HG02981 (cell line): ENCODE measurements at regions not wholly inside any gene's neighbourhood (a gene's known extent, or its start where the extent isn't known, plus 50 kb on each side); places are given as distances from the start of the nearest gene placed in this dataset.

Source experiments
- ATAC-seq: cut with Tn5 transposase; IDR thresholded peaks from one replicate; pipeline ENCODE4 v1.9.1; 2021; ENCODE audit warnings: mild to moderate bottlenecking, moderate library complexity; ENCODE audit not compliant: unreplicated experiment

DNA sequence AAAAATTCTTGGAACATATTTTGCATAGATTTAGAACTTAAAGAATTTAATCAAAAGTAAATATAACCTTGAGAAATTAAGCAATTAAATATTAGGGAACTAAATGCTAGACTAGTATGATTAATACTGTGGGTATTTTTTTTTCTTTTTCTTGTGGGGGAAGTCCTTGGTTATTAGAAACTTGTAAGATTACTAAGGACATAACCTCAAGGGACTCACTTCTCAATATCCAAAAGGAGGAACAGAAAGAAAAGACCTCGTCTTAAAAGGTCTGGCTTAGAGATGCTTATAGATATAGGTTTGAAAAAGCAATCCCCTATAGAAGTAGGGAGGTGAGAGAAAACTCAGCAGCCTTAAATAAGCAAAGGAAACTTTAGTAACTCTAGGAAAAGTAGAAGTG lies 368.5 kb downstream of the INSC start:
- peak; percentile 55 for ATAC-seq

DNA sequence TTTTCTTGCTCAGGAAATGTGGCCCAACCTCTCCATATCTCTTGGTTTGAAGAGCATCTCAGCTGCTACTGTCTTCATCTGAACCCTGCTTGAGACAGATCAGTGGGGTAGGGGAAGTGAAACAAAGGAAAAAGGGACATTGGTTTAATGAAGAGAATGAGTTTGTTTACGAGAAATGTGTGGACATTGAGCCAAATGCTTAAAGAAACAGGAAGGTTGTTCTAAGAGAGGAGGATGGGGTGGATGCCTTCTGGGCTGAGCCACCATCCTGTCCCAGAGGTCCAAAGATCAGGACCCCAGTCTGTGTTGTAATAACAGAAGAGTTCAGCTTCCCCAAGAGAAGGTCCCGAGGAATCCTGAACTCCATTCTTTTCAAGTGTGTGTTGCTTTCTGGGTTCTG lies 369.7 kb downstream of the INSC start:
- ATAC-seq: no peak

DNA sequence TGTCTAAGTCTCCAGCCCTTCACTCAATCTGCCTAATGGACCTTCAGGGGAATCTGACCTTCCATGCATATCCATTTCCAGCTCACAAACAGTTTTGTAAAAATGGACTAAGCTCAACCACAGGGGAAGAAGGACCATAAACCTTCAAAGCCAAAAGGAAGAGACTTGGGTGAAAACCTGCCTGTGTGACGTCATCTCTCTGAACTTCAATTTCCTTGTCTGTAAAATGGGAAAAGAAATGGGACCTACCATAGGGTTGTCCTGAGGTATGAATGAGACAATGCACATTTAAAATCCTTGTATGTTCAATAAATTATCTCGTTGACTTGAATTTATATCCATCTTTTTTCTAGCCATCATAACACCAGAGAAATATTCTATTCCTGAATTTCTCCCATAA lies 370.7 kb downstream of the INSC start:
- no peak for ATAC-seq

DNA sequence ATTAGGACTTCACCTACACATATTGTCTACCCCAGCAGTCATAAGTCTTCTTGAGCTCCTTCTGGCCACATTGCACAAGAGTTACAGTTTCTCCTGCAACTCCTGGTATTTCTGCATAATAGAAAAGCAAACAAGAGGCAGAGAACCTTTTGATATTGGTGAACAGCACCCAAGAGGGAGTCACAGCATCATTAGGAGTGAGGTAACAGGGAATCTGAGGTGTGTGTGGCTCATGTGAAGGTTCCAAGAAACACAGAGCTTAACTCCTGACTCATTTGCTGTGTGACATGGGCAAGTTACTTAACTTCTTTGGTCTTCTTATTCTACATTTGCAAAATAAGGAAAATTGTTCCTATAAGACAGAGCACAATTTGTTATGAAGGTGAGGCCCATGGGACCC lies 374.6 kb downstream of the INSC start:
- no peak for ATAC-seq

DNA sequence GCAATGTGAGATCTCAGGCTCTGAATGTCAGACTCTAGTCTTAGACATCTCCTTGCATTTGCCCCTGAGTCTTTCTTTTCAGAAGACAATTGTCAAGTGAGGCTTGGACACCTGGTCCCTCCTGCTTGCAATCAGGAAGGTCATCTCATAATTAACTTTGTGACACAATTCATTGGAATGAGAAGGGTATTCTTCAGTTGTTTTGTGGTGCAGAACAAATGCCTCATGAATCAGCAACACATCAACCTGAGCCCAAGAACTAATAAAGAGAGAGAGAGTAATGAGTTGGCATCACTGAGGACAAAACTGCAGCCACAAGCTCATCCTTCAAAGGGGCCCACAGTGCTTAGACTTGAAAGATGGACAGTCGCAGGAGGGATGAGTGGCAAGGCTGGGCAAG lies 375.8 kb downstream of the INSC start:
- ATAC-seq: no peak

DNA sequence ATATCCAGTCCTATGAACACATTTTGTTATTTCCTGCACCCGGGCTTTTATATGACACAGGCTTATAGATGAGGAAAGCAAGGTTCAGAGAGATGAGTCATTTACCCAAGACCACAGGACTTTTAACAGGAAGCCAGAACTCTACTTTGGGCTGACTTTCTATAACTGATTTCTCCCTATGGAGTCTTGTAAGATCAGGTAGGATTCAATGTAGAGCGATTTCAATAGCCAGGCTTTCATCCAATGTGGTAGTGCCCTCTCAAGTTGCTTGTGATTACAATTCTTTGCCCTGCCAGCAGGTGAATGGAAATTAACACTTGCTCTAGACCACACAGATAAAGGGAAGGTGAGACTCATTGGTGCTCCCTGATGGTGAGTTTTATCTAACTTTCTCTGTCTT lies 378.3 kb downstream of the INSC start:
- no peak for ATAC-seq

DNA sequence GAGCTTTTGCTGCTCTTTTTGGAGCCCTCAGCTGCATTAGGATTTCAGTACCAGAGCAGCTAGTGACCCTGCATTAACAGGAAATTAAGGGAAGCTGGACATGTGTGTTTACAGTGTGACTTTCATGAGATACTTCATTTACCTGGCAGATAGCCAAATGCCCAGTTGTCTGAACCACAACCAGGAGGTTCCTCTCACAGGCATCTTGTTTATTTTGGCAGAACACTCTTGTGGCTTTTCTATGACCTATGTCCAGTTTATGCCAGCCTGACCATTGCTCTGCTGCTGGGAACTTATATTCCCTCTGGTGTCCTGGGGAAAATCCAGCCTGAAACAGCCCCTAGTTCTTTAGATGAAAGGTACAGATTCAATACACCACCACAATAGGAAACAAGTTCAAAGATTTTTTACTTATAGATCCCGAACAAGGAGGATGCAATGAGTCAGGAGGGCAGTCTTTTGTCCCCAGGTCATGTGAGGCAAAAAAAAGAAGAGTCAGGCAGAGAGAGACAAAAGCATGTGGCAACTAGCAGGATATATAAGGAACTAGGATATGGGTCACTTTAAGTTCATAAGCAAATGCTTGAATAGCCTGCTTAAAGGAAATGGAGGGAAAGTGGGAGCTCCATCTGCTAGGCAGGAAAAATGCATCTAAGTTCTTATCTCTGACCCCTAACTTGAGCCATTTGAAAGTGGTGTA lies 379.3 kb downstream of the INSC start:
- no peak for ATAC-seq

DNA sequence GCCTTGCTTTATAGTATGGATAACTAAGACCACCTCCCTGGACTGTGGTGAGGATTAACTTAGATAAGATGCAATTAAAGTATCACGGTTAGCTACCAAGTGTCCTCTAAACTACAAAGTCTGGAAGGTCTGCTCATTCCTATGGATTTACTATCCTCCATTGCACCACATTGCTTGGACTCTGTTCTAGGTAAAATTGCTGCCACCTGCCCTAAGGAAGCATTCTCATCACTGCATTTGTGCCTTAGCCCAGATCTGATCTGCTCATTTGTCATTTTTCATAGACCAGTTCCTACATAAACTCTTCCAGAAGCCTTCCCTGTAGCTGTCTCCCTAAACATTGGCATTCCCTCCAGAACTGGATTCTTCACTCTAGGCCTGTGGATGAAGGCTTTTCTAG lies 380.0 kb downstream of the INSC start:
- ATAC-seq: no peak

DNA sequence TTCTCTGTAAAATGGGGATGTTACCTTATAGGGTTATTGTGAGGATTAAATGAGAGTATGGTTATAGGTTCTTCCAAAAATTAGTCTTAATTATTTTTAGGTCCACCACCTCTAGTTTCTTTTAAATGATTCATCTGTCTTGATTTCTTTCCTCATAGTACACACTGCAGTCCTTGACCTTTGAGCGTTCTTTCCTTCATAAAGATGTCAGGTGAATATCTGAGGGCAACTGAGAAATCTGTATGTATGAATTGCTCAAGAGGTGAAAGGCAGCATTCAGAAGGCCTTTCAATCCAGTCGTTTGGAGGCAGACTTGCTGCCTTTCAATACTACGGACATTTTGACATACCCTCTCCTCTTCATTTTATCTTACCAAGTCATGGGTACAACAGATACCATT lies 380.7 kb downstream of the INSC start:
- no peak for ATAC-seq

DNA sequence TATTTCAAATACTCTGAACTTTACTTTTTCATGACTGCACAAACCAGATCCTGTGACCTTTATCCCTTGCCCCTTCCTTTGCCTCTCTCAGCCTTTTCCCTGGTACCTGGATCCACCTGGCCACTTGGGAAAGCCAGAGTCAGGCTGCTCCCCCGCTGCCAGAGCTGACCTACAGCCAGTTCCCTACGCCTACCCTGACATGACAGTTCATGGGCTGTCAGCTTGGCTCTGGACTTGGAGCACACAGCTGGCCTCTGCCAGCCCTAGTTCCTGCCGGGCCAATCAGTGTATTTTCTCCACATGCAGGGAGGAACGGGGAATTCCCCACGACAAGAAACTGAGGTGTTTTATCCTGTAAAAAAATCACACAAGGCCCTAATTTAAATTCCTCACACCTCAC lies 382.6 kb downstream of the INSC start:
- no peak for ATAC-seq

DNA sequence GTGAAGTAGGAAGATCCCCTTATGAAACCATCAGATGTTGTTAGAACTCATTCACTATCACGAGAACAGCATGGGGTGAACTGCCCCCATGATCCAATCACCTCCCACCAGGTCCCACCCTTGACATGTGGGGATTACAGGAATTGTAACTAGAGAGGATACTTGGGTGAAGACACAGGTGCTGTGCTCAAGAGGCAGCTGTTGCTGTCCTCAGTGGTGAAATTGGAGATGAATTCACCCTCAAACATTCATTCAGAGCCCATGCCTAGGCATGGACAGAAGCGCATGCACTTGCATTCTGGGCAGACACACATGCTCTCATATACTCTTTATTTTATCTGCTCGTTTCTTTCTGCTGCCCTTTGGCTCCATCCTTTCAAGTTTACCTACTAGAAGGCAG lies 385.0 kb downstream of the INSC start:
- no peak for ATAC-seq

DNA sequence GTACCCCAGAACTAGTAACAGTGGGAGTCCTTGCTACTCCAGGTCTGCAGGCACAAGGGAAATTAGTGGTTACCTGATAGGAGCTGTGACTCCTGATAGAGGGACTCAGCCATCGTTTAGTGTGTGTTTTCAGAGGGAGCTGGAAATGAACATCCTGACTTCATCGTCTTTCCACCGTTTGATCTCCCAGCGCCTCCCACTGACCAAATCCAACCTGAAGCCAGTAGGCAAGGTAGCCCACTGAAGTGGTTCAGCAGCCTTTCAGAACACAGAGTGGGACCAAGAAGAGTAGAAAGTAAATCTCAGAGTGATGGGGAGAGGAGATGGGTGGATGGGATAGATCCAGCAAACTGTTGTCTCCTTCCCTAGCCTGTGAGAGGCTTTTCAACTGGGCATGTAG lies 385.9 kb downstream of the INSC start:
- ATAC-seq: no peak

DNA sequence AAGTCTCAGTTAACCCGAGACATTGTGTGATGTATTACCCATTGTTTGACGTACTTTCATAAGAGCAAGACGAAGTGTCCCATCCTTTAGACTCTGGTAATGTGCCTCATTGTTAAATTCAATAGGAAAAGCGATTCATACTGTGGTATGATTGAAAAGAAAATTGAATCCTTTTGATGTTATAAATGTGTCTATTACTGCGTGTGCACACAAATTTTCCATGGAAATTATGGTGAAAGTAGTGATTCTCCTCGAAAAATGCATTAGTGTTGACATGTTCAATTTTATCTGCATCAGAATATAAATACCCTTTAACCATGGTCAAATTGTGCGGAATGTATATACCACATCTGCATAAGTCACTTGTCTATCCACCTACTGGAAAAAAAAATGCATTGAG lies 386.8 kb downstream of the INSC start:
- ATAC-seq: no peak

DNA sequence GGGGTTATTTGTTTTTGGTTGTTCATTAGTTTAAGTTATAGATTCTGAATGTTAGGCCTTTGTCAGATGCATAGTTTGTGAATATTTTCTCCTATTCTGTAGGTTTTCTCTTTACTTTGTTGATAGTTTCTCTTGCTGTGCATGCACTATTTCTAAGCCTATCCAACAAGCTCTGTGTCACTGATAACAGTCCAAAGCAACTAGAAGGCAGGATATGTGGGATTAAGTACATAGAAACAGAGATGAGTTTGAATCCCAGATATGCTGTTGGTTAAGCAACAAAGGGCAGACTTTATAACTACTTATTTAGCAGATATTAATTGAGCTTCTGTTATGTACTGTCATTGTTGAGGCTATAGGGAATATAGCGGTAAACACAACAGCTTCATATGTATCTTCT lies 390.4 kb downstream of the INSC start:
- no peak for ATAC-seq

DNA sequence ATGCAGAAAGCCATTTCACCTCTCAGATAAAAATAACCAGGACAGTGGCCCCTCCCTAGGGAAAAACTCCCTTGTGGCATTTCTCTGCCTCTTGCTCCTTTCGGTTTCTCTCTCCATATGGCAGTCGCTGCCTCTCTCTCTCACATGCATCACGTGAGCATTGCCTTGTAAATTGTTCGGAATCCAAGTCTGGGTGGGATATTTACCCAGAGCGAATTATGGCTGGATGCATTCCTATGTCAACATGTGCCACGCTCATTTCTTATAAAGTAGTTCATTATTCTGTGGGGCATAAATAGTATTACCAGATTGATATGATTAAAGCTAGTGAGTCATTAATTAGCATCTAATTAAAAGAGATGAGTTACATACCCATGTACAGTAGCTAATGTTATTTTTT lies 392.9 kb downstream of the INSC start:
- no peak for ATAC-seq

DNA sequence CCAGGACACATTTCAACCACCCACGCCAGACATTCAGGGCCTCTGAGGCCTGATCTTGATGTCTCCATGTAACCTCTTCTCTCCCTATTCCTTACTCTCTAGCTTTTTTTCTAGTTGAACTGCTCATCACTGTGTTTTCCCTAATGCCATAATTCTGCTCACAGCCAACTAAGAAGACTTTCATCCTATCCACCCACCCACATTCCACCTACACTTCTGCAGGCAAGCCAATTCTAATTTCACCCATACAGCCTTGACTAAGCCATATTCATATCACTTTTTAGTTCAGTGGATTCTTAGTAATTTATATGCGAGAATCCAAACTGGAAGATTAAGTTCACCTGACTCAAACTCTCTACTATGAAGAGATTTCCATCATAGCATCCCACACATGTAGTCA lies 394.4 kb downstream of the INSC start:
- no peak for ATAC-seq

DNA sequence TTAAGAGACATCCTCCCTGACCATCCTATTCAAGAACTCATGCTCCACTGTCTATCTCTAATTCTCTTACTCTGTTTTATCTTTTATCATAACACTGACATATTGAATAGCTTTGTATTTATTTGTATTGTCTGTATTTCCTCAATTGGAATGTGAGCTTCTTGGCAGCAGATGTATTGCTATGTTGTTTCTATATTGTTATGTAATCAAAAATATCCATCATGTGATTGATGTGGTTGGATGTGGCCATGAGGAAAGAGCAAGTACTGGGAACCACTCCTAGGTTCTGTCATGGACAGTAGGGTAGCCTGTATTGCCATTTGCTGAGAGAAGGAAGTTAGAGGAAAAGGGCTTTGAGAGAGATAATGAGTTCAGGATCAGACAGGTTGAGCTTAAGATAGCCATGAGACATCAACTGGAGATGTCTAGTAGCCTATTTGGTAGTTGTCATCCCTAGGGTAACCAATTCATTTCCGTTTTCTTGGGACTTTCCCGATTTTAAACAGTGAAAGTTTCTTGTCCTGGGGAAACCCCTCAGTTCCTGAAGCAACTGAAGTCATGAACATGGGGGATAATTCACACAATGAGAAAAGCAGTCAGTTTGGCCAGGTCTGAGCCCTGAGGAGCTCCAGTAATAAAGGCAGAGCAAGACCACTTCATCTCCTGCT lies 404.5 kb downstream of the INSC start:
- ATAC-seq: no peak

DNA sequence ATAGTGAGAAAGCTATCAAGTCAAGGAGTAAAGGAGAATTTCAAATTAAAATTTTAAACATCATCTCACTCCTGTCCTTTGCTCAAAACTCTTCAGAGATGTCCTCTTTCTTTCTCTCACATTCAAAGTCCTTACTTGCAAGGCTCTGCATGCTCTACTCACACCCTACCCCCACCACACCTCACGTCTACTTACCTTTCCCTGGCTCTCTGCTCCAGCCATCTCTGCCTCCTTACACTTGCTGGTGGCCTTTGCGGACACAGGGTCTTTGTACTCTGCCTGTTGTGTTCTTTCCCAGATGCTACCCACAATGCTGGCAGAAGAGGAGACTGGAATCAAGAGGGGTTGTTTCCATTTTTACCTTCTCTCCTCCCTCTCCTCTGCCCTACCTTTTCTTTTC lies 405.2 kb downstream of the INSC start:
- no peak for ATAC-seq

DNA sequence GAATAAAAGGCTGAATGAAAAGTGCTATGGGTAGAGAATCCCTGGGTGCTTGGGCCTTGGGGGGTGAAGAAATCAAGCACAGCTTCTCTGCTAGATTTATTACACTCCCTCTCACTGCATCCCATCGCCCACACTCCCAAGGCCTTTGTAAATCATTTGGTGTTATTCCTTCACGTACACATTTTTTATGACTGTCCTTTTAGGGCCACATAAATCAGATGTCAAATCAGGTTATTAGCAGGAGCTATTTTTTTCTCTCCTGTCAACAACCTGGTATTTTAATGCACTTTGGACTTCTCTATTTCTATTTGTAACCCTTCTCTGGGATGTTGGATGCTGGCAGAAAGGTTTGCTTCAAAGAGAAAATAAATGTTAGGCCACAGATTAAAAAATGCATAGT lies 408.8 kb downstream of the INSC start:
- ATAC-seq: no peak

DNA sequence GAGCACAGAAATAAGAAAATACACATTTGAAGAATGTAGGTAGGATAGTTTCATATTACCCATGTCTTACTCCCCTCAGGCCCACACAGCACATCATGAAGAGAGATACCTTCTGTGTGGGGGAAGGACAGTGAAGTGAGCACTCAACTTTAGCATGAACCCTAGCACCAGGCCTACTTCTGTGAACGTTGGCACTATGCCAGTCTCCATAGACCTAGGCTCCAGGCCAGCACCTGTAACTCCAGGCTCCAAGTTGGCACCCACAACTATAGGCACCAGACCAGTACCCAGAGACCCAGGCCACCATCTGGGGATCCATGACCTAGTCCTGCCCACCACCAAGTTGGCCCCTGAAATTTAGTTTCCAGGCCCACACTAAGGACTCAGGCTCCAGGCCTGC lies 410.9 kb downstream of the INSC start:
- ATAC-seq: no peak

DNA sequence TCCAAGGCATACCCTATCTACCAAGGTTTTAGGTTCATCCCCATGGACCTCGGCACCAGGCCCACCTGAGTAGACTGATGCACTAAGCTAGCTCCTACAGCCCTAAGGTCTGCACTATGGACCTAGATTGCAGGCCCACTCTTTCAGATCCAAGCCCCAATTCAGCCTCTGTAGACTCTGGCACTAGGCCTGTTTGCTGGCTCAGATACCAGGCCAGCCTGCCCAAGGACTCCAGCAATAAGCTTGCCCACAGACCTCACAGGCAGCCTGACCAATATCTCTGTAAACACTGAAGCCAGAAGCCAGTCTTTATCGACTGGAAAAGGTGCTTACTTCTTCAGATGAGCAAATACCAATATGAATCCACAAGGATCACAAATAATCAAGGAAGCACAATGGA lies 411.3 kb downstream of the INSC start:
- no peak for ATAC-seq

DNA sequence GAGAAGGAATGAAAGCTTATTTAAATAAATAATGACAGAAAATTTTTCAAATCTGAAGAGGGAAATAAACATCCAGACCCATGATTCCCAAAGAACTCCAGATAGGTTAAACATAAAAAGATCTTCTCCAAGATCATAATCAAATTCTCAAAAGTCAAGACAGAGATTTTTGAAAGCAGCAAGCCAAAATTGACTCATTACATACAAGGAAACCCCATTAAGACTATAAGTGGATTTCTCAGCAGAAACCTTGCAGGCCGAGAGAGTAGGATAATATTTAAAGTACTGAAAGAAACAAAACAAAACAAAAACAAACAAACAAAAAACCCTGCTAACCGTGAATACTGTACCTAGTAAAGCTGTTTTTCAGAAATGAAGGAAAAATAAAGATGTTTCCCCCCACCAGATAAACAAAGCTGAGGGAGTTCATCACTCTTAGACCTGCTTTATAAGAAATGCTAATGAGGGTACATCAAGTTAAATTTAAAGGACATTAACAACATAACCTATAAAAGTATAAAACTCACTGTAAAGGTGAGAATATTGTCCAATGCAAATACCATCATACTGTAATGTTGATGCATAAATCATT lies 412.2 kb downstream of the INSC start:
- no peak for ATAC-seq

DNA sequence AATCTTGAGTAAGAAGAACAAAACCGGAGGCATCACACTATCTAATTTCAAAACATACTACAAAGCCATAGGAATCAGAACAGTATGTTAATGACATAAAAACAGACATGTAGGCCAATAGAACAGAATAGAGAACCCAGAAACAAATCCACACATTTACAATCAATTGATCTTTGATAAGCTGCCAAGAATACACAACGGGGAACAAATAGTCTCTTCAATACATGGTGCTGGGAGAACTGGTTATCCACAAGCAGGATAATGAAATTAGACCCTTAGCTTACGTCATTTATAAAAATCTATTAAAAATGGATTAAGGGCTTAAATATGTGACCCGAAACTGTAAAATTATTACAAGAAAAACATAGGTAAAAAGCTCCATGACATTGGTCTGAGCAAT lies 417.7 kb downstream of the INSC start:
- ATAC-seq: no peak
